Left hindlimb (tissue), 1 donor: ENCODE measurements at regions not wholly inside any gene's neighbourhood (a gene's known extent, or its start where the extent isn't known, plus 50 kb on each side); places are given as distances from the start of the nearest gene placed in this dataset.
"Not testable (repeated sequence)": the region's sequence is repeated elsewhere in the genome, so short reads cannot be mapped to it uniquely, and the experiment has no call there.

ENCODE experiments used
- DNase-seq: peaks from one replicate; pipeline ENCODE4 v3.0.0-alpha.2; 2018

DNA sequence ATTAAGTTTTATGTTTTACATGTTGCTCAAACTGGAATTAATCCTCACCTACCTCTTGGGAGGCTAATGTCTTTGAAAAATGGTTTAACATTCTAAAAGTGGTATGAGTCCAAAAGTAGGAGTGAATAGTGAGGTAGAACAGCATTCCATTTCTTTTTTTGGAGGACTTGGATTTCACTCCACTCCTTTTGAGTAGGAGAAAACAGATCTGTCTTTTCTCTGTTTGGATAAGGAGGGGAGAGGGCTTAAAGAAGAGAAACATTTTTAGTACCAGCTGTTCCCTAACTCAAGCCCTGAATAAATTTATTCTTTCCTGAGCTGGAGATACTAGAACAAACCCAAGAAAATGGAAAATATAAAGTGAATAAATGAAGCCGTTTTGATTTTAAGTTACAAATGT is 687.9 kb downstream of the MECOM start:
- DNase-seq, result no peak

DNA sequence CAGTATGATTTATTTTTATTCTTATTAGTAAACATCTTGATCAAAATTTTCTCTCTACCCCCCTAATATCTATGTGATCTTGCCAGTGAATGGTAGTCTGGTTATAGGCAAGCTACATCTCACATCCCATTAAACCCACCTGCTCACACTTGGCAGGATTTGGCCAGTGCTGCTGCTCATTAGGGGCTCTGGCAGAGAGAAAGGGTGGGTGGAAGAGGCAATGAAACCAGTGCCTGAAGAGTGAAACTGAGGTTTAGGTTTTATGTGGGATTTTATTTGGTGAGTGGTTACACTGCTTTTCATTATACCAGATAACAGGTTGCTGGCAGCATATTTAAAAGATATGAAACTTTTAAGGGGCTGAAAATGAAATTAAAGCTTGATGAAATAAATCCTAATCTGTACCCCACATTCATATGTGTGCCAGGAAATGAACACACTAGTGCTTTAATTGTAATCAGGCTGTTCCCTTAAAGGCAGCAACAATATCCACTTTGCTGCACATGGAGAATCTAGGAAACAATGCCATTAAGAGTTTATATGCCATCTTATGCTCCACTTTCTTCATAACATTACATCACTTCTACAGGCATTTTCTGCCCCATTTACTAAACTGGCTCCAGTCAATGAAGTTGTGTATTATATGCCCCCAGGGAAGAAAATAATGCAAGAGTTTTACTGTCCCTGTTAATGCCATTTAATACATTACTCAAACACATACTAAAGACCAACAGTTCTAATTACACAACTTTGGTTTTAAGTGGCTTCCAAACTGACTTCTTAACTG is 688.7 kb downstream of the MECOM start:
- DNase-seq, result no peak

DNA sequence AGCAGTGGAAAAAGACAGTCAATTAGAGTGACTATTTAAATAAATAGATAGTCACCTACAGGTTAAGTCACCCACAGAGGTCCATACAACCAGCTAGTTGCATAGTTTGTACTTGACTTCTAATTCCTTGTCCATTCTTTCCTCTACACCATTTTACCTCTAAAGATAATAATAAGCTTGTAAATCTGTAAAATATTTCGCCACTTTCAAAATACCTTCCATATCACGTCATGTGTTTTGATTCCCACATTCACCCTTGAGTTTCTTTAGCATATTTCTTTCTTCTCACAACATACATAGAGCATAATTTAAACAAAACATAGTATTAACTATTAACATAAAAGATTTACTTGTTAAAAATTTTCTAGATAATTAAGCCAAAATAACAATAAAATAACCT is 689.6 kb downstream of the MECOM start:
- no peak for DNase-seq

DNA sequence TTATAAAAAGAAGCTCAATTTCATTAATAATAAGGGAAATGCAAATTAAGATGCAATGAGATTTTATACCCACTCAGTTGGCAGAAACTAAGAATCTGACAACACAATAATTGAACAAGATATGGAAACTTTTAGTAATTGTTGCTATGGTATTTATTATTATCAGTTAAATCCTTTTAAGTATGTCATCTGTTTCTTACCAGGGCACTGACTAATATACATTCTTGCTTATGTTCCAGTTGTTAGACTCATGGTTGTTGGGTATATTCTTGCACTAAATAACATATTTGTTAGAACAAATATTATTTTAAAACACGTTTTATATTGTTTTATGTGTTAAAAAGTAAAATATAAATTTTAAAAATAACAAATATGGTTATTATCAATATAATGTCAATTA is 690.3 kb downstream of the MECOM start:
- no peak for DNase-seq

DNA sequence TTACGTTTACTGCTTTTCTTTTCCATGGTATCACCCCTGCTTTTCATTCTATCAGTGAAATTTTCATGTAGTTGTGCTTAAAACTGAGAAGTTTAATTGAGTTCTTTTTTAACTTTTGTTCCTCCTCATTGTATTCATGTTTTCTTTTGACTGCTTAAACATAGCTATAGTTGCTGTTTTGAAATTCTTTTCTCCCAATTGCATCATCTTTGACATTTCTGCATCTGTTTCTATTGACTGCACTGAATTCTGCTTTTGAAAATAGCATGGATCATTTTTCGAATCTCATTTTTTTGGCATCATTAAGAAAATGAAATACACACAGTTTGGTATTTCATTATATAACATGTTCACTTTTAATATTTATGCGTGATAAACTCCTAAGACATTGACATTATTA is 694.9 kb downstream of the MECOM start:
- no peak for DNase-seq

DNA sequence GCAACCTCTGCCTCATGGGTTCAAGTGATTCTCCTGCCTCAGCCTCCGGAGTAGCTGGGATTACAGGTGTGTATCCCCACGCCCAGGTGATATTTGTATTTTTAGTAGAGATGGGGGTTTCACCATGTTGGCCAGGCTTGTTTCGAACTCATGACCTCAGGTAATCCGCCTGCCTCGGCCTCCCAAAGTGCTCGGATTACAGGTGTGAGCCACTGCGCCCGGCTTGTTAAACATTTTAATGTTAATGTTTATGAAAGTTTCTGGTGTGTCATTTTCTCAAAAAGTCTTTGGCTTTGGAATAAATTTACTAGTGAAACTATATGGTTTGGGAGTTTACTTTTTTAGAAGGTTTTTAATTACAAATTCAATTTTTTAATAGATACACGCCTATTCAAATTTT is 698.8 kb downstream of the MECOM start:
- no peak for DNase-seq

DNA sequence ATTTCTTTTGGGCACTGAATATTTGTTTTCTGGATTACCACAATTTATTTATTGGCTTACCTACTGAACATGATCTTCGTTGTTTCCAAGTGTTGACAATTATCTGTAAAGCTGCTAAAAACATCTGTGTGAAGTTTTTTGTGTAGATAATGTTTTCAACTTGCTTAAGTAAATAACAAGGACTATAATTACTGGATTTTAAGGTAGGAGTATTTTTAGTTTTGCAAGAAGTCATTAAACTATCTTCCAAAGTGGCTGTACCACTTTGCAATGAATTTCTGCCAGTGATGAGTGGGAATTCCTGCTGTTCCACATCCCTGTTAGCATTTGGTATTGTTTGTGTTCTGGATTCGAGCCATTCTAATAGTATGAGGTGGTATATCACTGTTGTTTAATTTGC is 702.2 kb downstream of the MECOM start:
- DNase-seq, result no peak

DNA sequence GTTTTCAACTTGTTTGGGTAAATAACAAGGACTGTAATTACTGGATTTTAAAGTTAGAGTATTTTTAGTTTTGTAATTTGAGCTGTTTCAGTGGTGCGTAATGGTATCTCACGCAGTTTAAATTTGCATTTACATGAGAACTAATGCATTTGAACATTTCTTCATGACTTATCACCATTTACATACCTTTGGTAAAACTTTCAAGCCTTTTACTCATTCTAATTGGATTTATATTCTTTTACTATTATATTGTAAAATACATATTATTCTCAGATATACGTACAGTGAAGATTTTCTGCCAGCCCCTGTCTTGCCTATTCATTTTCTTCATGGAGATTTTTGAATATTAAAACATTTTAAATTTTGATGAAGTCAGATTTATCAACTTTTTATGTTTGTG is 703.8 kb downstream of the MECOM start:
- DNase-seq, result no peak

DNA sequence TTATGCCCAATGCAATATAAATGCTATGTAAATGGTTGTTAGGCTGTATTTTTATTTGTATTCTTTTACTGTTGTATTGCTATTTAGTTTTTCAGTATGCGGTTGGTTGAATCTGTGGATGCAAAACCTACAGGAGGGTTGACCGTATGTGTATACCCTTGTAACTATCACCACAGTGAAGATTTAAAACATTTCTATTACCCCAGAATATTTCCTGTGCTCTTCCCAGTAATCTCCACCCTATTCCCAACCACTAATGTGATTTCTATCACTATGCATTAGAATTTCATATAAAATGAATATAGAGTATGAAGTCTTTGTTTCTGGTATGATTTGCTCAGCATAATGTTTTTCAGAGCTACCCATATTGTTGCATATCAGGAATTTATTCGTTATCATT is 705.0 kb downstream of the MECOM start:
- no peak for DNase-seq

DNA sequence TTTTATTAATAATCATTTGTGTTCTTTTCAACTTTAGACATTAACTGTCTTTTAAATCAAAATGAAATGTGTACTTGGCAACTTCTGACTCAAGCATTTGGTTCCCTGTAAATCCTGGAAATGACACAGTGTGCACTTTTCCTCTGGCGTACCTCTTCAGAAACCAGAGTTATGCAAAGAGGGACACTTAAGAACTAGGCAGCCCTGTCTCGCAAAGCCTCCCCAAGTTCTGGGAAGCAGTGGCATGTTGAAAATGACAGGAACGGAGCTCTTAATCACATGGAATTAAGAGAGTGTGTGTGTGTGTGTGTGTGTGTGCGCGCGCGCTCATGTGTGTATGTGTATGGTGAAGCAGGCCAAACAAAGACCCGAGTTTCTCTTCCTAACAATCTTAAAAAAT is 707.4 kb downstream of the MECOM start:
- no peak for DNase-seq

DNA sequence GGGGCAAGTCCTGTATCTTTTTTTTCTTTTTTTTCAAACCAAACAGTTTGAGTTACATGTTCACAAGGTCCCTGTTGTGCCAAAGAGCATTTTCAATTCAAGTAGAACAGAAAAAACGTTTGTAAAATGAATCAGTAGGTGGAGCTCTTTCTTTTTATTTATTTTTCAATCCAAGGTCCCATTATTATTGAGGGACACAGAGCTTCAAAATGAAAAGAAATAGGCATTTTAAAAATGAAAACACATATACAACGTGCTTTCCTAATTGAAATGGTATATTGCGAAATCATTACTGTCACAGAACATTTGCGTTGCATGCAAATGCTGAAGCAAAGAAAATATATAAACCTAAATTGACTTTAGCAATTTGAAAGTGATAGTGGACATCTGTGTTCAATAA is 711.0 kb downstream of the MECOM start:
- no peak for DNase-seq

DNA sequence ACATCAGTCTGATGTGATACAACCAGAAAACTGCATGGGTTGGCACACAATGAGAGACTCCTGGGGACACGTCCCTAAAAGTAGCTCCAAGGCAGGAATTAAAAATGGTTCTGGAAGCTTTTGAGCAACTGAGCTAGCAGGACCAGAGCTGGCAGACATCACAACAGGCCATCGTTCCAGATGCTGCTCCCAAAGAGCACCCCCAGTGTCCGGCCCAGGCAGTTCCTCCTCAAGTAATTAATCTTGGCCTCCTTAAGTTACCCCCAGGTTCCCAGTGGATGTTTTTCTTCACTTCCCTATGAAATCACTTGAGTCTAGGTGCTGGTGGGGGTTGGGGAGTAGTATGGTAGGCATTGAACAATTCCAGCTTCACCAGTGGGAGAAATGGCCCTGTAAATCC is 711.6 kb downstream of the MECOM start:
- no peak for DNase-seq

DNA sequence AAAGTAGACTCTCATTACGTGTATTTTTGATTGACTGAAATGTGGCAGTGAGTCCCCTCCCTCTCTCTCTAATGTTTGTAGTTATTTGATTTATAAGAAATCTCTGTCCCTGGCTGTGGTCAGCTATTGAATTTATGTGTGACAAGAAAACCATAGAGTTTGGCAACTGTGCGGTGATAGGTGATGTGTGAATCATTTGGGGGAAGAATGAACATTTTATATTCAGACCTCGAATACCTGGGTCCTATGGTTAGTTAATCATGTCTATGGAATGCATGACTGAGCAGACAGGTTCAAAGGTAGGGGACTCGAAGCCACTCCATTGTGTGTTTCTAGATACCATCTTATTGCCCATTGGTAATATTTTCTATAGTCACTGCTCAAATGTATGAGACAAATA is 712.1 kb downstream of the MECOM start:
- no peak for DNase-seq

DNA sequence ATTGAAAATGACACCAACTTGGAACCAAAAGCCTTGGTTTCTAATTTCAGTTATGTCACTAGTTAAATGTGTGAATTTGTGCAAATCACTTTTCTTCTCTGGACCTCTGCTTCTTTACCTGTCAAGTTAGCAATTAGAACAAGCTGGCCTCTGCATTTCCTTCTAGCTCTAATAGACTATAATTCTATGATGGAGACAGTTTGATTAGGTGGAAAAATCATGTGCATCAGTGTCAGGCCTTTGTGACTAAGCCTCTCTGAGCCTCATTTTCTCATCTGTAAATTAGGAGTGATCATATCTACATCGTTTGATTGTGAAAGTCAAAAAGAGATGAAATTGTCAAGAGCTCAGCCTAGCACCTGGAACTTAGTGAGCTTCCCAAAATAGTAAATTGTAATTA is 712.9 kb downstream of the MECOM start:
- DNase-seq, result no peak

DNA sequence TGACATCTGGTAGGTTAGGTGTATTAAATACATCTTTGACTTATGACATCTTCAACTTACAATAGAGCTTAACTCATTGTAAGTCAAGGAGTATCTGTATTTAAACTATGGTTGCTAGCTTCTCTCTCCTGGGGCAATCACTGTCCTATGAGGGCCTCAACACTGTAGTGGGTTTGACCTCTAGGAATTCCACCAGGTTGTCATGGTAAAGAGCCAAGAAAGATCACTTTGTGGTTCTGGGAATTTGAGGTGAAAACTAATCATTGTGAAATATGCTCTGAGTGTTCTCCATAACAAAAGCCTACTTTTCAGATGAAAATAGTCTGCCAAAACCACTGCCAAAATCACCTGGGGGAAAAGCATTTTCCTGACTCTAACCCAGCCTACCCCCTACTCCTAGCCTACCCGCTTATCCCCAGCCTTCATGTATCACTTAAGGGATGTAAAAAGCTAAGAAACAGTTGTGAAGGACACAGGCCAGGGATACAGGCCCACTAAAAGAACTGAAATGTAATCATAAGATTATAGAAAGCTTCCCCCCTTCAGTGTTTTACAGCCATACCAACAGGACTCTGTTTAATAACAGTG is 723.8 kb downstream of the MECOM start:
- no peak for DNase-seq

DNA sequence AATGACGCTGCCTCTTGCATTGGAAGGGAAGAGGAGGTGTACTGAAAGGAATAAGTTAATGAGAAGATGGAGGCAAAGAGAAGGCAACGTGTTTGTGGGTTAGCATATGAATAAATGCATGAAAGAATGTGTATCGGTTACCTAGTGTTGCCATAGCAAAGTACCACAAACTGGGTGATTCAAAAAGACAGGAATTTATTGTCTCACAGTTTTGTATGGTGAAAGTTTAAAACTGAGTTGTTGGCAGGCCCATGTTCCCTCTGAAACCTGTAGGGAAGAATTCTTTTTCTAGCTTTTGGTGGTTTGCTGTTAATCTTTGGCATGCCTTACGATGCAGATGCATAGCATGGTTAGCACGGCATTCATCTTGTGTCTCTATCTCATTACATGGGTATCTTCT is 729.9 kb downstream of the MECOM start:
- DNase-seq, result no peak

DNA sequence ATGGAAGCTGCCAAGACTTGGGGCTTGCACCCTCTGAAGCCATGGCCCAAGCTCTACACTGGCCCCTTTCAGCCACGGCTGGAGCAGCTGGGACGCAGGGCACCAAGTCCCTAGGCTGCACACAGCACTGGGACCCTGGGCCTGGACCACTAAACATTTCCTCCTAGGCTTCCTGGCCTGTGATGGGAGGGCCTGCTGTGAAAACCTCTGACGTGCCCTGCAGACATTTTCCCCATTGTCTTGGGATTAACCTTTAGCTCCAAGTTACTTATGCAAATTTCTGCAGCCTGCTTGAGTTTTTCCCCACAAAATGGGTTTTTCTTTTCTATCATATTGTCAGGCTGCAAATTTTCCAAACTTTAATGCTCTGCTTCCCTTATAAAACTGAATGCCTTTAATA is 733.5 kb downstream of the MECOM start:
- not testable (repeated sequence) for DNase-seq

DNA sequence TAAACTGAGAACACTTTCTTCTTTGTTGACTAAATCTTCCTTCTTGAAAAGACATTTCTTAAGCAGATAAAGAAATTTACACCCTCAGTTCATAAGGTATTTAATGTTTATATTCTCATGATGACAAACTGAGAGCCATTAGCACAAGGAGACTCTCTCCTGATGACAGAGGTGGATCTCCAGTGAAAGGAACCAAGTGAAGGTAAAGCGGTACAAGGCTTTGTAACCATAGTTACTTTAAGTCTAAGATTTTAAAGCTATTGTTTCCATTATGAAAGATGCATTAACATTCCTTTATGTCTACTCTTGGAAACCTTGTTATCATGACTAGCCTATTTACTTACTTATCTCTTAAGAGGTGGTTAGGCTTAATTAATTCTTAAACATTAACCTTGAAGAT is 737.1 kb downstream of the MECOM start:
- DNase-seq, result no peak

DNA sequence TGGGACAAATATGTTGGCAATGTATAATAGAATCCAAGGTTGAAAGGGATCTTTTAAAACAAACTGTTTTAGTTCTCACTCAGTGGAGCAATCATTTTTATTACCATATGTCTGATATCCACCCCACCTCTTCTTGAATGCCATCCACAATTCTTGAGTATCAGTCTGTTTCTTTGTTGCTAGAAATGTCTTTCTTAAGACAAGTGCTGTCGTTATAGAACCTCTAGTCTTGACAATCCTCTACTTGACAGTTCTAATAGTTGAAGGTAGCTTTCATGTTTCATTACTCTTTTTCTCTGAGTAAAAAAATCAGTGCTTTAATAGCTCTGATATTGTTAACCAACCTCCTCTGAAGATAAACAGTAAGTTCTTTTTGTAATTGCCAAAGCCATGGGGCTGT is 737.9 kb downstream of the MECOM start:
- no peak for DNase-seq

DNA sequence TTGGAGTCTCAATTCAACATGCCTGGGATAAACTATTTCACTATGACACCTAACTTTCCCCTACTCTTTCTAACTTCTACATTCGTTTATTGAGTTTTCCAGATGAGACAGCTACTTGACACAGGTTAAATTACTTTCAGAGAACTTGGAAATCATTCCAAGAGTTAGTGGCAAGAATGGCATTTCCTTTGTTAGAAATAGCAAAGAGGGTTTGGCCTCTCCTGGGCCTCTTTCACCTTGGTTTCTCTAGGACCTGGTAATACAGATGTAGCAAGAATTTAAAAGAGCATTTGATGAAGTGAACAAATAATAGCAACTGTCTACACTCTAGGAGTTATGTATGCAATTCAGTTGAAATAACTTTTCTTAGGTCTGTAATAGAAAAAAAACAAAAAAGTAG is 748.9 kb downstream of the MECOM start:
- no peak for DNase-seq

DNA sequence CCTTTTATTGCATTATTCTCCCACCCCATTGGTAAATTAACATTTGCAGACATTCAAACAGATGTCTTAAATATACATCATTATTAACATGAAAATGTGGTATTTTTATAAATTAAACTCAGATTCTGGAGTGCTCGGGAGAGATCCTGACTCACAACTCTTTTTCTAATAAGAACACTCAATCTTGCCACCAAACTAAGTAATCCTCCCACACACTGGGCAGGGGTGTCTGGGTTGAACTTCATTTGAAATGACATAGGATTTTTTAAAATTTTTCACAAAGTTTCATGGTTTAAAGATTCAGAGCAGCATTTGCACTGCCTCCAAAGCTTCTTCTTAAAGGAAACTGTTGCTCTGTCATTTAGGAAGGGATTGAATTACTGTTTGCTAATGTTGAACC is 754.3 kb downstream of the MECOM start:
- DNase-seq, result no peak

DNA sequence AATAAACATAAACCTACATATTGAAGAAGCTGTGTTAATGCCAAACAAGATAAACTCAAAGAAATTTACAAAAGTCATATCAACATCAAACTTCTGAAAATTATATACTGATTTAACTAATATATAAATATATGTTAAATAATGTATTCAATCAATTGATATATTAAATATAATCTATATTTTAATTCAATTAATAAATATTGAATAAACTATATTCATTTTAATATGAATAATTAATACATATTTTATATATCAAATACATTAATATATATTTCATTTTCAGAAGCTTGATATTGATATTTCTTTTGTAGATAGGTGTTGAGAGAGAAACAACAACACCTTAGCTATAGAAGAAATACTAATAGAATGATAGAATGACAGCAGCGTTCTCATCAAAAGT is 768.1 kb downstream of the MECOM start:
- DNase-seq, result no peak

DNA sequence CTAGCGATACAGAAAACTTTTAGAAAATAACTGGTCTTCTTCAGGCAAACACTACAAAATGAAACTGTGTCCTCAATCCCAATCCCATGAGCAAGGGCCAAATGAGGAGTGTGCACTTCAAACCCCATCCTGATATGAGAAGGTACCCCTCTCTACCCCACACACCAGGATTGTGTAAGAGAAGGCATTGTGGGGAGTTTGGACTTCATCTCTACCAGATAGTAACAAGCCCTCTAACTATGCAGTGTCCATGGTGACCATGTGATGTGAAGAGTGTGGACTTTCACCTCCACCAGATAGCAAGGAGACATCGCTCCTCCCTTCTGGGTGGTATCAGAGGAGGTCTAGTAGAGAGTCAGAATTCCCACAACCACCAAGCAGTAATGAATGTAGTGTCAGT is 769.3 kb downstream of the MECOM start:
- no peak for DNase-seq

DNA sequence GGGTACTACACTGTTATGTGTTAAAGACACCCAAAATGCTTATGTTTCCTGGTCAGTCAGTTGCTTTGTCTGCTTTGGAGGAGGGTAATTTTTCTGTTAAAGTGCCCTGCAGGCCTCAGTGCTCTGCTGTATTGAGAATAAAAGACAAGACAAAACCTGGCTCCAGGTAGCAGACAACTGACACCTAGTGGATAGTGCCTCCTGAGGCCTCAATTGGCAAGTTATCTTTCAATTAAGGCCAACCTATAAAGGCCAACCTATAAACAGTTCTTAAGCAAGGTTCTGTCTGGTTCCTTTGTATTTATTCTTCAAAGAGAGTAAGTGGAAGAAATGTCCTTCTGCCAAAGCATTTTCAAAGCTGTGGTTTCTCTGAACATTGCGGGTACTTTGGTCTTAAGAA is 773.8 kb downstream of the MECOM start:
- no peak for DNase-seq

DNA sequence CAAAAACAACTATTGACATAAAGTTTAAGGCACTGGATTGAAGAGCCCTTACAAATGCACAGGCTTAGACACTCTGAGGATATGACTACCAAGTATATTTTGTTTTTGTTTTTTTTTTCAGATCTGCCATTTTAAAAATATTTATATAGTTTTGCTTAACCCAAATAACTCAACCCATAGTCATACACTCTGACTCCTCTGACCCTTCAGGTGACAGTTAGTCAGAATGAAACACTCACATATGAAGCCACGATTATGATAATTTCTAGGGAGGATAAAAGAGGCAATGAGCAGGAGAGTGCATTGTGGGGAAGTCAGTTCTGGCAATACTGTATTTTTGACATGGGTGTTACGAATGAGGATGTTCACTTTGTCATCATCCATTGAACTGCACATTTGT is 774.7 kb downstream of the MECOM start:
- no peak for DNase-seq
